Fibroblast of skin of right biceps (primary cell): ENCODE measurements at regions not wholly inside any gene's neighbourhood (a gene's known extent, or its start where the extent isn't known, plus 50 kb on each side); places are given as distances from the start of the nearest gene placed in this dataset.
"Not testable (repeated sequence)": the region's sequence is repeated elsewhere in the genome, so short reads cannot be mapped to it uniquely, and the experiment has no call there.

ENCODE experiments used
- DNase-seq: peaks from one replicate; pipeline ENCODE4 v3.0.0-alpha.2; 2013

GRCh38 chr17:19470530-19471261, 59.7 kb downstream of the RNF112 start:
- DNase-seq, result peak; percentile 29

- not testable (repeated sequence) for DNase-seq
Measured at GRCh38 chr17:19474405-19474804, 59.2 kb upstream of the SLC47A1 start.

DNA sequence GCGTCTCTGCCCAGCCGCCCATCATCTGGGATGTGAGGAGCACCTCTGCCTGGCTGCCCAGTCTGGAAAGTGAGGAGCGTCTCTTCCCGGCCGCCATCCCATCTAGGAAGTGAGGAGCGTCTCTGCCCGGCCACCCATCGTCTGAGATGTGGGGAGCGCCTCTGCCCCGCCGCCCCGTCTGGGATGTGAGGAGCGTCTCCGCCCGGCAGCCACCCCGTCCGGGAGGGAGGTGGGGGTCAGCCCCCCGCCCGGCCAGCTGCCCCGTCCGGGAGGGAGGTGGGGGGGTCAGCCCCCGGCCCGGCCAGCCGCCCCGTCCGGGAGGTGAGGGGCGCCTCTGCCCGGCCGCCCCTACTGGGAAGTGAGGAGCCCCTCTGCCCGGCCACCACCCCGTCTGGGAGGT, 57.9 kb upstream of the SLC47A1 start:
- not testable (repeated sequence) for DNase-seq

- peak; percentile 60 for DNase-seq
Measured at GRCh38 chr17:19482576-19482975, 51.1 kb upstream of the SLC47A1 start.
